Loucy (cell line): ENCODE measurements at regions not wholly inside any gene's neighbourhood (a gene's known extent, or its start where the extent isn't known, plus 50 kb on each side); places are given as distances from the start of the nearest gene placed in this dataset.

Source experiments
- H2AFZ ChIP-seq: fragments of 200-600 bp; sonication (generic); 2 replicates; pipeline ENCODE4 v1.6.0; 2016; ENCODE audit warnings: antibody characterized with exemption, mild to moderate bottlenecking, low read length, moderate library complexity
- H3F3A ChIP-seq: fragments of 200-600 bp; 2 replicates; pipeline ENCODE4 v1.6.0; 2016; ENCODE audit warnings: antibody characterized with exemption, low read depth, mild to moderate bottlenecking
- H3K27me3 ChIP-seq: fragments of 200-600 bp; sonication (generic); 2 replicates; pipeline ENCODE4 v1.6.1; 2014; ENCODE audit warnings: low read length, mild to moderate bottlenecking; ENCODE audit not compliant: insufficient read depth, poor library complexity, severe bottlenecking
- H3K36me3 ChIP-seq: fragments of 200-600 bp; sonication (generic); 2 replicates; pipeline ENCODE4 v1.6.1; 2016; ENCODE audit warnings: low read length; ENCODE audit not compliant: insufficient read depth
- H3K4me1 ChIP-seq: fragments of 200-600 bp; sonication (generic); 2 replicates; pipeline ENCODE4 v1.5.1; 2014; ENCODE audit warnings: low read length, mild to moderate bottlenecking; ENCODE audit not compliant: insufficient read depth, poor library complexity, severe bottlenecking
- H3K4me2 ChIP-seq: fragments of 200-600 bp; sonication (generic); 2 replicates; pipeline ENCODE4 v1.6.0; 2014; ENCODE audit warnings: antibody characterized with exemption, low read length, low read depth, mild to moderate bottlenecking; ENCODE audit not compliant: poor library complexity, severe bottlenecking
- H3K4me3 ChIP-seq: fragments of 200-600 bp; sonication (generic); 2 replicates; pipeline ENCODE4 v1.5.1; 2014; ENCODE audit warnings: low read length, mild to moderate bottlenecking, mixed read lengths; ENCODE audit not compliant: poor library complexity, severe bottlenecking
- H3K79me2 ChIP-seq: fragments of 200-600 bp; sonication (generic); 2 replicates; pipeline ENCODE4 v1.6.1; 2014; ENCODE audit warnings: low read length; ENCODE audit not compliant: insufficient read depth
- H3K9ac ChIP-seq: fragments of 200-600 bp; sonication (generic); 2 replicates; pipeline ENCODE4 v1.6.0; 2014; ENCODE audit warnings: mild to moderate bottlenecking, low read depth, low read length, moderate library complexity; ENCODE audit not compliant: poor library complexity, severe bottlenecking
- H3K9me2 ChIP-seq: fragments of 200-600 bp; sonication (generic); replicated peaks from 2 replicates; pipeline ENCODE4 v1.6.1; 2016; ENCODE audit warnings: low read depth, low read length, mixed read lengths
- H3K9me3 ChIP-seq: fragments of 200-600 bp; sonication (generic); 2 replicates; pipeline ENCODE4 v1.6.1; 2014; ENCODE audit warnings: mild to moderate bottlenecking, antibody characterized with exemption, low read length, low read depth; ENCODE audit not compliant: insufficient read depth
- H4K20me1 ChIP-seq: fragments of 200-600 bp; sonication (generic); 2 replicates; pipeline ENCODE4 v1.6.0; 2014; ENCODE audit warnings: antibody characterized with exemption, low read length, mild to moderate bottlenecking; ENCODE audit not compliant: insufficient read depth, poor library complexity, severe bottlenecking
- EZH2phosphoT487 ChIP-seq: fragments of 200-600 bp; IDR thresholded peaks from 2 replicates; pipeline ENCODE4 v1.6.1; 2018; ENCODE audit warnings: antibody characterized with exemption, mild to moderate bottlenecking, moderate library complexity, borderline replicate concordance
- TF ChIP-seq, protein P1 (sequence below): fragments of 200-600 bp; sonication (generic); conservative IDR thresholded peaks from 2 replicates; pipeline ENCODE4 v1.5.1; 2014; ENCODE audit warnings: mild to moderate bottlenecking, antibody characterized with exemption, low read length

DNA sequence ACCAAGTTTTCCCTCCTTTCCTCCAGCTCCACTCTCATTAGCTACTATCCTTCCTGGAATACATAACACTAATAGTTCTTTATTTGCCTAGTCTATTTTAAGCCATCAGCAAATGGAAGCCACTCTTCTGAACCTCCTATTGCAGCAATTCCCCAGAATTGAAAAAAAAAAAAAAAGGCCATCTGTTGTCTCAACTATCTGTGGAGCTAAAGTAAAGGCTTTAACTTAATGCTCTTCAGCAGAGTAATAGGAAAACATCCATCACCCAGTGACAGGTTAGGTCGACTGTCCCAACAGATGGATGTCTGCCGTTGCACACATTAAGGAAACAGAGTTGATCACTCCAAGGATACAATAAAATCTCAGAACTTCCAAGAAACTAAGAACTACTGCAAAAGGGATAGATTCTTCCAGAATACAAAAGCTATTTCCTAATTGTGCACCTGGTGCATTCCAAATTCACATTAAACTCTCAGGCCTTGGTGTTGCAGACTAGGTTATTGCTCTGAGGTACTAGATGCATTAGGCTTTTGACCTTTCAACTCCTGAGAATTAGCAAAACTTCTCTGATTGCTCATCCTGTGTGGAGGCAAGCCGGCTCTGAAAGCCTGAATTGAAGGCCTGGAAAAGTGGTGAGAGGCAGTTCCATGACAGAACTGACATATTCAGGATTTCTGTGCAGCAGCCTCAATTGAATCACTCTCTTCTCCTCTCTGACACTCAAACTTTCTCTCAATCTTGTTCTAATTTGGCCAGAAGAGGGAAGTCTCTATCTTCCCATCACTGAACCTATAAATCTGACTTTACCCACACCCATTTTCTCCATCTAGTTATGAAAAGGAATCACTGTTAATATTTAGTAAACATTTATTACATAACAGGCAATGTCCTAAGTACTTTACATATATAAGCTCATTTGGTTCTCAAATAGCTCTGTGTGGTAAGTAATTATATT, 238.4 kb upstream of the HMGA2 start:
- H3K27me3 ChIP-seq: no peaks in the 10 kb centered on the region
- no peaks in the 10 kb centered on the region for H3K9me2 ChIP-seq
- no peaks in the 10 kb centered on the region for H4K20me1 ChIP-seq
- no peak overlapping the region for H2AFZ ChIP-seq
- no peak for TF ChIP-seq EZH2phosphoT487
- TF ChIP-seq, protein P1, sequence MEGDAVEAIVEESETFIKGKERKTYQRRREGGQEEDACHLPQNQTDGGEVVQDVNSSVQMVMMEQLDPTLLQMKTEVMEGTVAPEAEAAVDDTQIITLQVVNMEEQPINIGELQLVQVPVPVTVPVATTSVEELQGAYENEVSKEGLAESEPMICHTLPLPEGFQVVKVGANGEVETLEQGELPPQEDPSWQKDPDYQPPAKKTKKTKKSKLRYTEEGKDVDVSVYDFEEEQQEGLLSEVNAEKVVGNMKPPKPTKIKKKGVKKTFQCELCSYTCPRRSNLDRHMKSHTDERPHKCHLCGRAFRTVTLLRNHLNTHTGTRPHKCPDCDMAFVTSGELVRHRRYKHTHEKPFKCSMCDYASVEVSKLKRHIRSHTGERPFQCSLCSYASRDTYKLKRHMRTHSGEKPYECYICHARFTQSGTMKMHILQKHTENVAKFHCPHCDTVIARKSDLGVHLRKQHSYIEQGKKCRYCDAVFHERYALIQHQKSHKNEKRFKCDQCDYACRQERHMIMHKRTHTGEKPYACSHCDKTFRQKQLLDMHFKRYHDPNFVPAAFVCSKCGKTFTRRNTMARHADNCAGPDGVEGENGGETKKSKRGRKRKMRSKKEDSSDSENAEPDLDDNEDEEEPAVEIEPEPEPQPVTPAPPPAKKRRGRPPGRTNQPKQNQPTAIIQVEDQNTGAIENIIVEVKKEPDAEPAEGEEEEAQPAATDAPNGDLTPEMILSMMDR: no peak
- no peaks in the 10 kb centered on the region for H3K36me3 ChIP-seq
- H3K79me2 ChIP-seq: no peaks in the 10 kb centered on the region
- H3F3A ChIP-seq: no peaks in the 10 kb centered on the region
- H3K4me3 ChIP-seq: no peak overlapping the region
- H3K4me2 ChIP-seq: no peak overlapping the region
- no peaks in the 10 kb centered on the region for H3K4me1 ChIP-seq
- no peak overlapping the region for H3K9ac ChIP-seq
- no peaks in the 10 kb centered on the region for H3K9me3 ChIP-seq

DNA sequence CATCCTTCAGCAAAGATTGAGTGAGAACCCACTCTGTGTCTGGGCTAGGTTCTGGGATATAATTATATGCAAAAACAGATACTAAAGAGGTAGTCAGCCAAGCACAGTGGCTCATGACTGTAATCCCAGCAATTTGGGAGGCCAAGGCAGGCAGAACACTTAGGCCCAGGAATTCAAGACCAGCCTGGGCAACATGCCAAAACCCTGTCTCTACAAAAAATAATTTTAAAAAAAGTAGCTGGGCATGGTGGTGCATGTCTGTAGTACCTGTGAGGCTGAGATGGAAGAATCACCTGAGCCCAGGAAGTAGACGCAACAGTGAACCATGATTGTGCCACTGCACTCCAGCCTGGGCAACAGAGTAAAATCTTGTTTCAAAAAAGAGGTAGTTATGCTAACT, 237.5 kb upstream of the HMGA2 start:
- TF ChIP-seq, protein P1: no peak
- no peak for TF ChIP-seq EZH2phosphoT487
- no peaks in the 10 kb centered on the region for H3K79me2 ChIP-seq
- H3F3A ChIP-seq: no peaks in the 10 kb centered on the region
- H2AFZ ChIP-seq: no peak overlapping the region
- H3K4me2 ChIP-seq: no peak overlapping the region
- no peaks in the 10 kb centered on the region for H3K27me3 ChIP-seq
- H3K9me3 ChIP-seq: no peaks in the 10 kb centered on the region
- no peak overlapping the region for H3K4me3 ChIP-seq
- no peaks in the 10 kb centered on the region for H4K20me1 ChIP-seq
- no peak overlapping the region for H3K9ac ChIP-seq
- H3K36me3 ChIP-seq: no peaks in the 10 kb centered on the region
- H3K4me1 ChIP-seq: no peaks in the 10 kb centered on the region
- H3K9me2 ChIP-seq: no peaks in the 10 kb centered on the region

DNA sequence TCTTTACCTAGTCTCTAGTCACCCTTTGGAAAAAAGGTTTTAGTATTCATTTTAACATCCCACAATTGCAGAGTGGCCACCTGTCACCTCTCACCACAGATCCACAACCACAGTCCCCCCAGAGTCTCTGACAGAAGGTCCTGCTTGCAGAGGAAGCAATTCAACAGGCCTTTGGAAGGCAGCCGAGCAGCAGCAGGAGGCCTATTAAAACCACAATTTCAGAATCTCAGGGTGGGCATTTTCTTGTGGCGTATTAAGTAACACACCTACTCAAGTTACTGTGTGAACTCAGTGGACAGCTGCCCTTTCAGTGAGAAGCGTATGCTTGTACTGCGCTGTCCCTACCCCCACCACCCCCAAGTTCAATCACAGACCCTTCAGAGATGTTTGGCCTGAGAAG, 234.0 kb upstream of the HMGA2 start:
- H3K4me1 ChIP-seq: no peaks in the 10 kb centered on the region
- no peak overlapping the region for H3K4me2 ChIP-seq
- TF ChIP-seq, protein P1: no peak
- TF ChIP-seq EZH2phosphoT487: no peak
- no peak overlapping the region for H3K4me3 ChIP-seq
- H4K20me1 ChIP-seq: no peaks in the 10 kb centered on the region
- H2AFZ ChIP-seq: no peak overlapping the region
- no peaks in the 10 kb centered on the region for H3K79me2 ChIP-seq
- H3K9ac ChIP-seq: no peak overlapping the region
- H3F3A ChIP-seq: no peaks in the 10 kb centered on the region
- no peaks in the 10 kb centered on the region for H3K36me3 ChIP-seq
- H3K27me3 ChIP-seq: no peaks in the 10 kb centered on the region
- no peaks in the 10 kb centered on the region for H3K9me2 ChIP-seq
- H3K9me3 ChIP-seq: no peaks in the 10 kb centered on the region
